Activated CD4-positive, alpha-beta T cell treated with anti-CD3 and anti-CD28 coated beads, Interleukin-2, amount 10 ng/mL, durations not matched to agents 24 days and 14 days (primary cell): ENCODE measurements at regions not wholly inside any gene's neighbourhood (a gene's known extent, or its start where the extent isn't known, plus 50 kb on each side); places are given as distances from the start of the nearest gene placed in this dataset.

Source experiments
- DNase-seq: peaks from one replicate; pipeline ENCODE4 v3.0.0; 2022
- H3K27ac Mint-ChIP-seq: one replicate; pipeline ENCODE4 v1.8.0; 2022; ENCODE audit warnings: mild to moderate bottlenecking, mixed read lengths
- H3K27me3 Mint-ChIP-seq: one replicate; pipeline ENCODE4 v1.8.0; 2022; ENCODE audit warnings: mixed read lengths
- H3K36me3 Mint-ChIP-seq: one replicate; pipeline ENCODE4 v1.8.0; 2022; ENCODE audit warnings: low read depth, mild to moderate bottlenecking, mixed read lengths
- H3K4me1 Mint-ChIP-seq: one replicate; pipeline ENCODE4 v1.8.0; 2021; ENCODE audit warnings: mixed read lengths
- H3K4me3 Mint-ChIP-seq: one replicate; pipeline ENCODE4 v1.8.0; 2022; ENCODE audit warnings: mild to moderate bottlenecking, moderate library complexity, mixed read lengths
- H3K9me3 Mint-ChIP-seq: one replicate; pipeline ENCODE4 v1.8.0; 2021; ENCODE audit warnings: mixed read lengths
- intact Hi-C: fragments of 100-400 bp; cut with micrococcal nuclease; formaldehyde crosslinking; loops from one replicate; pipeline ENCODE4 v1.15.1; 2023

DNA sequence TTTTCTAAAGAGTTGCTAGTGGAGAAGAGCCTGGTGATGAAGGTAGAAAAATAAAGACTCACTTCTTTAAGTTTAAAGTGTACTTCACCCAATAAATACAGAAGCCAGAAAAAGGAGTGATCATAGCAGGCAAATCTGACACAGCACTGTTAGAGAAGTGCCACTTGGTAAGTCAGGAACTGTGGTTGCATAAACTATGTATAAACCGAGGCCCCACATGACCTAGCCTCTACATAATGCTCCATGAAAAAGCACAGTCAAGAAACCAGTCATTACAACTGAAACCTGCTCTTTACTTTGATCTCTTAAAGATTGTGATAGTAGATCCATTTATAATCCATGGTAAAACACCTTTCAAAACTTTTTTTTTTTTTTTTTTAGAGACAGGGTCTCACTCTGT is 172.1 kb upstream of the PHYHIPL start:
- Mint-ChIP-seq H3K27me3 (no peaks in the 10 kb centered on the region), H3K27ac (no peak overlapping the region), H3K9me3 (no peaks in the 10 kb centered on the region), H3K4me1 (no peaks in the 10 kb centered on the region), H3K4me3 (no peak overlapping the region), H3K36me3 (no peaks in the 10 kb centered on the region)
- DNase-seq, result no peak
- intact Hi-C loops, result no loop called here

DNA sequence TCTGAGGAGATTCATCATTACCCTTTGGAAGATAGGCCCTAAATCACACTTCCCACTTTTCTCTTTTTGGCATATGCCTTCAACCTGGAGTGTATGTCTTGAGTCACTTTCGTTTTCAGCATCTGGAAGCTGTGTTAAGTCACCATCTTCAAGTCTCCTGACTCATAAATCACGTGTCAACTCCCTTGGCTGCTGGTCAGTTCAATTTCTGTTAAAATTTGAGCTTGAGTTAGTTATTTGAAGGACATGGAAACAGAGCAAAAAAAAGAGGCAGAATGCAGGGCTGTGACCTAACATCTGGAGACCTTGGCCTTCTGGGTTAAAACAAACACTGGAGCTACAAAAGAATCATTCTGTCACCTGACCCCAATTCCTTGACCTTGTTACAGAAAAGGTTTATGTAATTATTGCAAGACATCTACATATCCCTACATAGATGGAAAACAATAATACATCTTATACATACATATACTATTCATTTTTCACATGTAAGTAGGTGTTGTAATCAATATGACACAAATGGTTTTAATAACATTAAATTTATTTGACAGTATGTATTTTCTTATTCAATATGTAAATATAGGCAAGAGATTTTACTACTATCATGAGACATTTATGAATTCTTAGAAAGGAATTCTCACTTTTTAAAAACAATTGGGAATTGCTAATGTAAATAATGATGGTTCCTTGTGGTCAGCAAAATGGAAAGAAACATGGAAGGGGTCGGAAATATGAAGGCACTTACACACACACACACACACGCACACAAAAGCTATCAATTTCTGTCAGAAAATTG is 169.7 kb upstream of the PHYHIPL start:
- Mint-ChIP-seq H3K4me1 (no peaks in the 10 kb centered on the region), H3K4me3 (no peak overlapping the region)
- intact Hi-C loops, result no loop called here

DNA sequence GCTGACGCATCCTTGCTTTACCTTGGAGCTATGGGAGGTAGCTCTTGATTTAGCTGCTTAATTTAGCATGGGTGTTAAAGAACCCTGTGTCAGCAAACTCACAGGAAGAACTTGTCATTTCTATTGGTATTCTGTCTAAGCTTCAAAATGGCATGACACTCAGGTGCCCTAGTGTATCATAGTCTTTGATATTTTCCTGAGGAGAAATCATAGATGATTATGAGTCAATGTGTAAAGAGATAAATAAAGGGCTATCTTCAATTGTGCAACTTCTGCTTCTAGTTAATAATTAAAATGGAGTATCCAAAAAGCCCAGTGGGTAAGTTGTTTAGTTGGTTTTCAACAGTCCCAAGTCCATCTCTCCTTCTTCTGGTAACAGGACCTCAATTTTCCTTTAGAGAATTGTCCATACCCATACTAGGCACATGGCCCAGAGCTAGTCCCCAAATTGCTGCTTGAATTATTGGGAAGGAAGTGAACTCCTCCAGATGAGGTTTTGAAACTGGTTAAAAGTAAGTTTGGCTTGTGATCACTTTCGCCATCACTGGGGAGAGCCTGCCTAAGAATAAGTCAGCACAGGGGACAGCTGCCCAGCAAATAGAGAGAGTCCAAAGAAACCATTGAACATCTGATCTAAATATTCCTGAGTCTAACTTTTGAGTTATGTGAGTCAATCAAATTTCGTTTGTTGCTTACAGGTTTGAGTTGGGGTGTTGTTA is 169.0 kb upstream of the PHYHIPL start:
- Mint-ChIP-seq H3K36me3 (no peaks in the 10 kb centered on the region), H3K27me3 (no peaks in the 10 kb centered on the region), H3K4me1 (no peaks in the 10 kb centered on the region), H3K4me3 (no peak overlapping the region), H3K9me3 (no peaks in the 10 kb centered on the region), H3K27ac (no peak overlapping the region)
- DNase-seq, result no peak
- intact Hi-C loops, result no loop called here

More for the DNA sequence above, 169.7 kb upstream of the PHYHIPL start:
- no peaks in the 10 kb centered on the region for H3K9me3 Mint-ChIP-seq
- no peak overlapping the region for H3K27ac Mint-ChIP-seq
- no peak for DNase-seq
- no peaks in the 10 kb centered on the region for H3K36me3 Mint-ChIP-seq
- no peaks in the 10 kb centered on the region for H3K27me3 Mint-ChIP-seq

DNA sequence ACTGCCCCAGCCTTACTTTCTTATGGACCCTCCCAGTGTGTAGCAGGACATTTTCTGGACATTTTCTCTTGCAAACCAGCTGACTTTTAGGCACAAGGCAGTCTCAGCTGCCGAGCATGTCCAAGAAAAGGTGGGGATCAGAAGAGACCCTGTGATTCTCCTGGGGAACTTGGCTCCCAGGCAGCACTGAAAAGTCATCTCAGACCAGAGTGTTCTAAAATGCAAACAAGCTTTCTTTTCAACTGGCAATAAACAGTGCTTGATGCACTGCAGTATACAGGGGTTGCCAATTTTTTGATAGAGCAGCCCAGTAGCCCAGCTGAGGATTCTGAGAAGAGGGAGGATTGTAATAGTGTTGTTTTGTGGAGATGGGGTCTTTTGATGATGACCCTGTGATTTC is 168.0 kb upstream of the PHYHIPL start:
- Mint-ChIP-seq H3K9me3 (no peaks in the 10 kb centered on the region), H3K4me1 (no peaks in the 10 kb centered on the region), H3K27me3 (no peaks in the 10 kb centered on the region), H3K27ac (no peak overlapping the region), H3K36me3 (no peaks in the 10 kb centered on the region), H3K4me3 (no peak overlapping the region)
- intact Hi-C loops, result no loop called here
- no peak for DNase-seq

DNA sequence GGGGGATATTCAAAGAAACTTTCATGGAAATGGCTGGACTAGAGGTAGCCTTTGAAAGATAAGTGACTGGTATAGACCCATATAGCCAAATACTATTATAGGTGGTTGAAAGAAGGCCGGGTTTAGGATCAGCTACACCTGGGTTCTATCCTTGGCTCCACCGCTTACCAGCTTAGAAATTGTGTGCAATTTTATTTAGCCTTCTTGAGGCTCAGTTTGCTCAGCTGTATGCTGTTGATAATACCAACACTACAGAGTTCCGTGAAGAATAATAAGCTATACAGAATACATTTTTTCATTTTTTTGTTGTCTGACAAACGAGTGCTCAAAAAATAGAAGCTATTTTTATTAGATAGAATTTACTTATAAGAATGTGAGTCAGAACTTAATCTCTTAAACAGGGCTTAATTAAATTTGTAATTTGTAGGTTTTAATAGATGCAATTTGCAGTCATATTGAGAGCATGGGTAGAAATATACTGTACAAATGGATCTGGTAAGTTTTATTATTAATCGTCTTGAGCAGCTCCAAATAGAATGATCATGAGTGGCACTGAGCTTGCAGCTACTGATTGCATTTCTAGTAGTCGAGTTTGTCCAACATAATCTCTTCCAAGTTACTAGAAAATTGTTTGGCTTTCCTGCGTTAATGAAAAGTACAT is 164.3 kb upstream of the PHYHIPL start:
- H3K4me1 Mint-ChIP-seq, result no peaks in the 10 kb centered on the region
- H3K36me3 Mint-ChIP-seq, result no peaks in the 10 kb centered on the region
- no peak overlapping the region for H3K4me3 Mint-ChIP-seq
- intact Hi-C loops, result no loop called here
- H3K27ac Mint-ChIP-seq, result no peak overlapping the region
- DNase-seq, result no peak
- H3K9me3 Mint-ChIP-seq, result no peaks in the 10 kb centered on the region
- no peaks in the 10 kb centered on the region for H3K27me3 Mint-ChIP-seq

DNA sequence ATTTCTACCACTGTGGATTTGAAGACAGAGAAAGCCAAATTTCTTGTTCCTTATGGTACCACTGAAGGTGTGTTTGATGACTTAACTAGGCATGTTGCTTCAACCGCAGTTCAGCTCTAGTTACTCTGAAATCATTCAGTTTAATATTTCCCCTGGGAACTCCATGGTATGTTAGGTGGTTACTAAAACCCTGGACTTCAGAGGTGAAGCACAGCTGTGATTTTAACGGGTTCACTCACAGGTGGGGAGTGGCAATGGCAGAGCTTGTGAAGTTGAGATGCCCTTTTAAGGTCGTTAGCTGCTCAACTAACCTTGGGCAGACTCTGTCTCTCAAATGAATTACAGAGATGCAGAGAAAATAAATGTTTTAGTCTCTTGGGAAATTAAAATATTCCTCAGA is 163.6 kb upstream of the PHYHIPL start:
- no peak for DNase-seq
- Mint-ChIP-seq H3K27ac (no peak overlapping the region), H3K27me3 (no peaks in the 10 kb centered on the region)

DNA sequence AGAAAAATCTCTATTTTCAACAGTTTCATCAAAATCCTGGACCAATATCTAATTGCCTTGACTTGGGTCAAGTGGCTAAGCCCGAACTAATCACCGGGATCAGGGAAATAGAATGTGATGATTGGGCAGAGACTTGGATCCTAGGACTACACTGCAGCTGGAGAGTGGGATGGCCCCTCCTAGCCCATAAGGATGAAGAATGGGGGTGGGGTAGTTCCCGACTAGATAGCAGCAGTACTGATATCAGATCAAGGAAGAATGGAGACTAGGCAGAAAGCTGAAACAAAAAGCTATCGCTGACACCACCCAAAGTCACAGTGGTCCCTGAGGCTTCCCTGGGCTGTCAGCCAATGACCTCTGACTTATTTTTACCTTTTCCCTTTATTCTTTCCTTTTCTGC is 160.4 kb upstream of the PHYHIPL start:
- no peaks in the 10 kb centered on the region for H3K4me1 Mint-ChIP-seq
- no peaks in the 10 kb centered on the region for H3K36me3 Mint-ChIP-seq
- no peak overlapping the region for H3K4me3 Mint-ChIP-seq
- H3K27me3 Mint-ChIP-seq, result no peaks in the 10 kb centered on the region
- DNase-seq, result no peak
- intact Hi-C loops, result no loop called here
- no peak overlapping the region for H3K27ac Mint-ChIP-seq
- no peaks in the 10 kb centered on the region for H3K9me3 Mint-ChIP-seq

More for the DNA sequence above, 163.6 kb upstream of the PHYHIPL start:
- Mint-ChIP-seq H3K4me3 (no peak overlapping the region), H3K4me1 (no peaks in the 10 kb centered on the region), H3K36me3 (no peaks in the 10 kb centered on the region), H3K9me3 (no peaks in the 10 kb centered on the region)
- intact Hi-C loops, result no loop called here

DNA sequence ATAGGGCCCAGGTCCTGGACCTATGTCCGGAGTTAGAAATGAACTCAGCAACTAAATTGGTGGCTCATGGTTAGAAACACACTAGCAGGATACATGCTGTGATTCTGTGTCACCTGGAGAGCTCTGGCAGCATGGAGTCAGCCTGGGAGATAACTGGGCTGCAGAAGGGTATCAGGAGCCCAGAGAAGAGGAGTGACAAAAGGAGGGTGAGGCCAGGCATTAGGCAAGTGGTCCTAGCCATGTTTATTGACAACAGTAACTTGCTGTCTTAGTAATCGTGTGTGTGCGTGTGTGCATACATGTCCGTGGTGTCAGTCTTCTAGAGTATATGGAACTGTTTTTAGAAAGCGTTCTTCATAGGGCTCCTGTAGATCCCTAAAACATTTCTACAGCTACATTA is 157.5 kb upstream of the PHYHIPL start:
- no peak for DNase-seq
- H3K27me3 Mint-ChIP-seq, result no peaks in the 10 kb centered on the region
- H3K36me3 Mint-ChIP-seq, result no peaks in the 10 kb centered on the region
- no peak overlapping the region for H3K27ac Mint-ChIP-seq
- intact Hi-C loops, result no loop called here
- no peaks in the 10 kb centered on the region for H3K9me3 Mint-ChIP-seq
- no peaks in the 10 kb centered on the region for H3K4me1 Mint-ChIP-seq
- H3K4me3 Mint-ChIP-seq, result no peak overlapping the region

DNA sequence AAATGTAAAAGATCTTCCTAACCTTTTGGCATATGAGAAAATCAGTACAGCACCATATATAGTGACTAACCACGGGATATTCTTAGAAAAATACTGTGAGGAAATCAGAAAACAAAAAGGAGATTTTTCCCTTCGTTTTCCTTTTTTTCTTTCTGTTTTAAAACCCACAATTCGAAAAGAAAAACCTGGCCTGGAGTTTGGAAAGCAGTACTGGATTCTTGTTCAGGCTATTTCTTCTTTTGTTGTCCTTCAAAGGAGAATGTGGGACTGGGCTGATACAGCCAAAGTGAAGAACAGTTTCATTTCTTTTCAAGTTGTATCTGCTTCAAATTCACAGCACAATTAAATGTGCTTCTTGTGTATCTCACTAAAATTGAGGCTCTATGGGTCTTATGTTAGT is 156.8 kb upstream of the PHYHIPL start:
- no peak overlapping the region for H3K27ac Mint-ChIP-seq
- H3K36me3 Mint-ChIP-seq, result no peaks in the 10 kb centered on the region
- no peak overlapping the region for H3K4me3 Mint-ChIP-seq
- no peak for DNase-seq
- intact Hi-C loops, result no loop called here
- no peaks in the 10 kb centered on the region for H3K9me3 Mint-ChIP-seq
- no peaks in the 10 kb centered on the region for H3K4me1 Mint-ChIP-seq
- H3K27me3 Mint-ChIP-seq, result no peaks in the 10 kb centered on the region

DNA sequence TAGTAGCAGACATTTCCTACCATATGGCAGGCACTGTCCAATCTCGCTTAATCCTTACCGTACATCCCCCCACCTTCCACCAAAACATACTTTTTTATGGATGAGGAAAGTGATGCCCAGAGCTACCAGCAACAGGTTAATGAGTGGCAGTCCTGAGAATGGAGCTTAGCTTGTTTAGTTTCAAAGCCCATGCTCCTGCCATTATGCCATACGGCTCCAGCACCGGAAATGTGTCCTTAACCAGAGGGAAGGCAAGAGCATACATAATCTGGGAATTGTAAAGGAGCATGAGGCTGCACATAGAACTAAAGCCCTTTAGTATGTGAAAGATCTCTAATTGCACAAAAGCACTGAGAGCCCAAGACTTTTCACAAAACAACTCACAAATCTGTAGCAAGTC is 155.9 kb upstream of the PHYHIPL start:
- Mint-ChIP-seq H3K27ac (no peak overlapping the region), H3K27me3 (no peaks in the 10 kb centered on the region), H3K9me3 (no peaks in the 10 kb centered on the region), H3K36me3 (no peaks in the 10 kb centered on the region), H3K4me1 (no peaks in the 10 kb centered on the region), H3K4me3 (no peak overlapping the region)
- no peak for DNase-seq
- intact Hi-C loops, result no loop called here

DNA sequence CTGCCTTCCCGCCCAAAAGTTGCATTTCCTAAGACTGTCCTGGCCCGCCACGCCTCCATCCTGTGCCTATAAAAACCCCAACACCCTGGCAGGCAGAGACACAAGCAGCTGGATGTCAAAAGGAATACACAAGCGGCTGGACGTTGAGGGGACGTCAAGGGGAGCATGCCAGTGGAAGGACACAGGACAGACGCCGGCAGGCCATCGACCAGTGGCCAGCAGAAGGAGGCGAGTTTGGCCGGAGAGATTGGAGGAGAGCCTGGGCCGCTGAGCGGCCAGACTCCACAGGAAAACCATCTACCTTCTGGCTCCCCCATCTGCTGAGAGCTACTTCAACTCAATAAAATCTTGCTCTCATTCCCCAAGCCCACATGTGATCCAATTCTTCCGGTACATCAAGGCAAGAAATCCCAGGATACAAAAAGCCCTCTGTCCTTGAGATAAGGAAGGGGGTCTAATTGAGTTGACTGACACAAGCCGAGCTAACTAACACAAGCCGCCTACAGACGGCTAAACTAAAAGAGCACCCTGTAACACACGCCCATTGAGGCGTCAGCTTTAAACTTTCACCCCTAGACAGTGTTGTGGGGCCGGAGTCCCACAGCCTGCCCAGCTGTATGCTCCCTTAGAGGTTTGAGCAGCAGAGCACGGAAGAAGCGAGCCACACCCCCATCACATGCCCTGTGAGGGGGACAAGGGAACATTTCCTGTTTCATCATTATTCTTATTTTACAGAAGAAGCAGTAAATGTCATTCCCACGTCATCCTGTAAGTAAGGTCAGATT is 150.3 kb upstream of the PHYHIPL start:
- Mint-ChIP-seq H3K9me3 (no peaks in the 10 kb centered on the region), H3K36me3 (no peaks in the 10 kb centered on the region), H3K4me3 (no peak overlapping the region), H3K4me1 (no peaks in the 10 kb centered on the region), H3K27me3 (no peaks in the 10 kb centered on the region), H3K27ac (no peak overlapping the region)
- intact Hi-C loops, result no loop called here
- DNase-seq, result no peak

DNA sequence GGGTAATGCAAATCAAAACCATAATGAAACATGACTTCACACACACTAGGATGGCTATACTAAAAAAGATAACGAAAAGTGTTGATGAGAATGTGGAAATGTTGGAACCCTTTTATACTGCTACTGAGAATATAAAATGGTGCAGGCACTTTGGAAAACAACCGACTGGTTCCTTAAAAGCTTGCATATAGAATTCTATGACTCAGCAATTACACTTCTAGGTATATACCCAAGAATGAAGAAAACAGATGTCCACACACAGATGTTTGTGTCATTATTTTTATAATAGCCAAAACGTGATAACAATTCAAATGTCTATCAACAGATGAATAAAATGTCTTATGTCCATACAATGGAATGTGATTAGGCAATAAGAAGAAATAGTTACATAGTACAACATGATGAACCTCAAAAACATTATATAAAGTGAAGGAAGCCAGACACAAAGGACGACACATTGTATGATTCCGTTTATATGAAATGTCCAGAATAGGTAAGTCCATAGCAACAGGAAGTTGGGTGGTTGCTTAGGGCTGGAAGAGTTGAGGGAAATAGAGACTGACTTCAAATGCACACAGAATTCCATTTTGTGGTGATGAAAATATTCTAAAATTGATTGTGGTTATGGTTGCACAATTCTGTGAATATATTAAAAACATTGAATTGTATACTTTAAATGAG is 148.3 kb upstream of the PHYHIPL start:
- Mint-ChIP-seq H3K9me3 (no peaks in the 10 kb centered on the region), H3K36me3 (no peaks in the 10 kb centered on the region), H3K4me1 (no peaks in the 10 kb centered on the region), H3K27ac (no peak overlapping the region), H3K27me3 (no peaks in the 10 kb centered on the region), H3K4me3 (no peak overlapping the region)
- intact Hi-C loops, result no loop called here
- no peak for DNase-seq

DNA sequence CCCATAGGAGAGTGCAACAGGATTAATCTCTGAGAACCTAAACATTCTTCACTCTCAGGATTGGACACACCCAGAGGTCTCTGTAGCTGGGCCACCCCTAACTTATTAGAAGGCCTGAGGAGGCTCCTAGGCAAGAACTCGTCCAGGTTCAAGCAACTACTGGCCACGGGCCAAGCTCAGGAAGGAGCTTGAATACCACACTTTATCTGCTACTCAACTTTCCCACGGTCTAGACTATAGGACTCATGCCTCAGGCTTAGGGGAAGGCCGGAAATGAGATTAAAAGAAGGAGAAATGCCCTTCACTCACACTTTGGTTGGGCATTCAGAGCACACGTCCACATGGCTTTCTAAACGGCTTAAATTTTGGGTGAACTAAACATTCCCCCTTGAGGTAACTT is 142.8 kb upstream of the PHYHIPL start:
- Mint-ChIP-seq H3K4me3 (no peak overlapping the region), H3K27ac (no peak overlapping the region), H3K9me3 (no peaks in the 10 kb centered on the region), H3K27me3 (no peaks in the 10 kb centered on the region), H3K4me1 (no peaks in the 10 kb centered on the region), H3K36me3 (no peaks in the 10 kb centered on the region)
- intact Hi-C loops, result no loop called here
- DNase-seq, result no peak
